Central memory CD8-positive, alpha-beta T cell (primary cell): ENCODE measurements at regions not wholly inside any gene's neighbourhood (a gene's known extent, or its start where the extent isn't known, plus 50 kb on each side); places are given as distances from the start of the nearest gene placed in this dataset.

Source experiments
- ATAC-seq: fragments of 150-1000 bp; cut with Tn5 transposase; replicated peaks from 2 replicates; pipeline ENCODE4 v1.10.0; 2022; ENCODE audit warnings: mild to moderate bottlenecking, moderate FRiP score, moderate number of reproducible peaks; ENCODE audit not compliant: poor library complexity, severe bottlenecking; ENCODE audit errors: extremely low read depth
- DNase-seq, 2 donors: peaks; one replicate each; pipeline ENCODE4 v3.0.0; 2021; ENCODE audit warnings: low spot score in 2 of 2
- H3K27ac Mint-ChIP-seq: one replicate; pipeline ENCODE4 v1.8.0; 2022; ENCODE audit warnings: low read depth, mild to moderate bottlenecking, moderate library complexity, mixed read lengths
- H3K27me3 Mint-ChIP-seq: one replicate; pipeline ENCODE4 v1.8.0; 2022; ENCODE audit warnings: mixed read lengths
- H3K36me3 Mint-ChIP-seq: one replicate; pipeline ENCODE4 v1.8.0; 2022; ENCODE audit warnings: mild to moderate bottlenecking, moderate library complexity, mixed read lengths; ENCODE audit not compliant: insufficient read depth
- H3K4me1 Mint-ChIP-seq: one replicate; pipeline ENCODE4 v1.8.0; 2022; ENCODE audit warnings: mixed read lengths
- H3K4me3 Mint-ChIP-seq: one replicate; pipeline ENCODE4 v1.8.0; 2022; ENCODE audit warnings: mild to moderate bottlenecking, moderate library complexity, mixed read lengths
- H3K9me3 Mint-ChIP-seq: one replicate; pipeline ENCODE4 v1.8.0; 2022; ENCODE audit warnings: mixed read lengths

DNA sequence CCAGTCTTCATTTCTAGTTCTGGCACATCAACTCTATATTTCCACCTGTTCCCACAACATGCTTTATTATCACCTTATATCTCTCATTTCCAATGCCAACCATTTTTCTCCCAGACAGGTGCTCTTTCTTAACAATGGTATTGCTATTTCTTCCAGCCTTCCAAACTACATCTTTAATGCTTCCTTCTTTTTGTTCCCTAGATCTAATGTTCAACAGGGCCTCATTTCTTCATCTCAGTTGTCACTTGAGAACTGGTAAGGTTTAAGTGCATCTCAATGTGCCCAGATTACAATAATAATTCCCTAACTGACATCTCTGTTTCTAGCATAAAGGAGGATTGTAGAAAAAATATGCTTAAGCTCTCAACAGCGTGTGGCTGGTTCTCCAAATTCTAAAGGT, 272.6 kb downstream of the COX7C start:
- peaks cover 20% of the 10 kb centered on the region for H3K27me3 Mint-ChIP-seq
- H3K36me3 Mint-ChIP-seq, result no peaks in the 10 kb centered on the region
- no peak for ATAC-seq
- no peak for DNase-seq
- H3K9me3 Mint-ChIP-seq, result no peaks in the 10 kb centered on the region
- H3K4me3 Mint-ChIP-seq, result no peak overlapping the region
- H3K27ac Mint-ChIP-seq, result no peak overlapping the region
- no peaks in the 10 kb centered on the region for H3K4me1 Mint-ChIP-seq

DNA sequence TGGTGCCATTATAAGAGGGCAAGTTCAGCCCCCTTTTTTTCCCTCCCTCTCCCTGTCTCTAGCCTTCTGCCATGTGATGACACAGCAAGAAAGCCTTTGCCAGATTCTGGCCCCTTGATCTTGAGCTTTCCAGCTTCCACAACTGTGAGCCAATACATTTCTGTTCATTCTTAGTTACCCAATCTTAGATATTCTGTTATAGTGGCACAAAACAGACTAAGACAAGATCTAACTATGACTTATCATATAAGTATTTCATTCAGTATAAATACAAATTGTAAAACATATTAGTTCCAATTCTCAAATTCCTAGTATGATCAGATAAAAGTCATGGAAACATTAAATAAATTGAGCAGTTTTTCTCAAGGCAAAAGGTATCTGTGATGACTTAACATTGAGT, 276.3 kb downstream of the COX7C start:
- H3K36me3 Mint-ChIP-seq, result no peaks in the 10 kb centered on the region
- DNase-seq (no peak), ATAC-seq (no peak)
- H3K4me1 Mint-ChIP-seq, result no peaks in the 10 kb centered on the region
- no peaks in the 10 kb centered on the region for H3K9me3 Mint-ChIP-seq
- peaks cover under 1% of the 10 kb centered on the region for H3K27me3 Mint-ChIP-seq
- H3K4me3 Mint-ChIP-seq, result no peak overlapping the region
- H3K27ac Mint-ChIP-seq, result no peak overlapping the region

DNA sequence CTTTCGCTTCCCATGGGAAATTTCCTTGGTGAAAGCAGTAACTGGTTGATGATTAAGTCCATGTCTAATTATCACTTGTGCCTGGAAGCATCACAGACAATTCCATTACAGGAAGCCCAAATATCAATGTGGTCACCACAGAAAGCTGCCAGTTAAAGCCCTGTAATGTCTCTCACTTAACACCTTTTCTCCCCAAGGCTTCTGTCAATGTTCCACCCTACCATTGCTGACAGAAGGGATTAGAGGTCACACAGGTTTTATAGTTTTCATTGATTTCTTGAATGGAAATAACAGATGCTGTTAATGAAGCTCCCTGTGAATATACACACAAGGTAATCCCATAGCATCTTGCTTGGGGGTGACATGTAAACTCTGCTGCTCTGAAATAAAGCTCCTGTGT, 279.2 kb downstream of the COX7C start:
- Mint-ChIP-seq H3K4me1 (no peaks in the 10 kb centered on the region), H3K27ac (no peak overlapping the region), H3K4me3 (no peak overlapping the region), H3K36me3 (no peaks in the 10 kb centered on the region), H3K9me3 (no peaks in the 10 kb centered on the region), H3K27me3 (peaks cover 14% of the 10 kb centered on the region)
- ATAC-seq (no peak), DNase-seq (no peak)

DNA sequence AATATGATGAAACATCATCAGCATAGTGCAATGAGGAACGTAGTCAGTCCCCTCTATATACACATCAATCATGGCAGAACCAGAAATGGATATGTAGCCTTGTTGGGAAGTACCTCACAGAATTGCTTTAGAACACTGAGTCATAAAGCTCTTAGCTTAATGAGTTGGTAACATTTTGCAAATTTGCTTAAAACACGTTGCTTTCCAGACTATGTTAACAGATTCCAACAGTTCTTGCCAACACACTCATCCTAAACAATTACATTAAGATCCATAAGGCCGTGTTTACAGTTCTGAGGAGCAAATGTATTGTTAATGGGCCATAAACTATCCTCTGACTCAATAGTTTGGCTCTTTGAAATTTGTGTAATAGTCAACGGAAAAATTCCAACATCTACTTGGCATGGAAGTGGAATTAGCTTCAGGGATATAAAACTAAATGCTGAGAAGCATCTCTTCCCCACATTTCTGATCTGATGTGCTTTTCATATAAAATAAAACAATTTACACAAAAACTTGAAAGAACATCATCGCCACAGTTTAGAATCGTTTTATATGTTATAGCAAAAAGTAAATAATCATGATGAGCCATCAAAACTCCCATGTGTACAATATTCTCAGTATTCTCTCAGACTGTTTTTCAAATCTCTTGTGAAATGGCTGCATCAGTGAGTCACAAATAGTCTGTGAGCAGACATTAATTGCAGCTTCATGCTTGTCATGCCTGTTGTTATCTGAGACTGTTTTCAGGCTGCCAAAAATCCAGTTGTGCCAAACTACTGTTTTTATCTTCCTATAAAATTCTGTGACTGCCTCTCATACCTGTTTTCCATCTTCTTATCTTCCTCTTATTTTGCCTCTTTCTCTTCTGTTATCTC, 291.9 kb downstream of the COX7C start:
- Mint-ChIP-seq H3K4me1 (no peaks in the 10 kb centered on the region), H3K27me3 (peaks cover 22% of the 10 kb centered on the region), H3K36me3 (no peaks in the 10 kb centered on the region), H3K4me3 (no peak overlapping the region), H3K27ac (no peak overlapping the region), H3K9me3 (no peaks in the 10 kb centered on the region)
- ATAC-seq (no peak), DNase-seq (no peak)

DNA sequence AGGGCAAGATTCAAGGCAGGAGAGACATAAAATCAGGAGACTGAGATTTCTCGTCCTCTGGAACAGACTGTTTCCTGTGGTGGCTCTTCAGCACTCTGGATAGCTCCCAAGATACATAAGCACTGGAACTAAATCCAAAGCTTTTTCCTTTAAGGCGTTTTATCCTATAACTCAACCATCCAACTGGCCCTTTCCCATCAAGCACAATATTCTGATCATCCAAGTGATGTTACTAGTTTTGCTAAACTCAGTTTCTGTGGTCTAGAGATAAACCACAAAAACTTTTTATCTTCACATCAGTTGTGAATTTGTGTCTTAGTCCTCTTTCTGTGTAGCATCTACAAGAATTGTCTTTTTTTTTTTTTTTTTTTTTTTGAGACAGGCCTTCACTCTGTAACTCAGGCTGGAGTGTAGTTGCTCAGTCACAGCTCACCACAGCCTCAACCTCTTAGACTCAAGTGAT, 299.4 kb downstream of the COX7C start:
- Mint-ChIP-seq H3K4me1 (no peaks in the 10 kb centered on the region), H3K36me3 (peaks cover 3% of the 10 kb centered on the region), H3K4me3 (no peak overlapping the region), H3K27ac (no peak overlapping the region), H3K27me3 (no peaks in the 10 kb centered on the region), H3K9me3 (no peaks in the 10 kb centered on the region)
- DNase-seq, result no peak
- peak; percentile 19 for ATAC-seq

DNA sequence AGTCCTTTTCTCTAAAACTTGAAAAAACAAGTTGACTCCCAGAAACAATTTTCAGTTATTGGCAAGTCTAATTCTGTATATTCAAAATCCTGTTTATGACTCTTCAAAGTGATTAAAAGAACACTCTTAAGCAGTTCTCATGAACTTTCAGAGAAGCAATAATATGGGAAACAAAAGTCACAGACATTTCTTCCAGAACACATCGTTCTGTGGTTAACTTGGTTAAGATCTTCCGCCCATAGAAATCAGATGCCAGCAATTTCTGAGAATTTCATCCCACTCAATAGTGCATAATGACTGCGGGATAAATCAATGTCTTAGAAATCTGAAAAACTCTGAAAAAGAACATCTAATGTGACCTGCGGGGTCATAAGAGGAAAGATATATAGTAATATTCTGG, 300.5 kb downstream of the COX7C start:
- ATAC-seq (no peak), DNase-seq (no peak)
- H3K9me3 Mint-ChIP-seq, result no peaks in the 10 kb centered on the region
- H3K36me3 Mint-ChIP-seq, result peaks cover 3% of the 10 kb centered on the region
- no peak overlapping the region for H3K4me3 Mint-ChIP-seq
- H3K27ac Mint-ChIP-seq, result no peak overlapping the region
- no peaks in the 10 kb centered on the region for H3K4me1 Mint-ChIP-seq
- no peaks in the 10 kb centered on the region for H3K27me3 Mint-ChIP-seq

DNA sequence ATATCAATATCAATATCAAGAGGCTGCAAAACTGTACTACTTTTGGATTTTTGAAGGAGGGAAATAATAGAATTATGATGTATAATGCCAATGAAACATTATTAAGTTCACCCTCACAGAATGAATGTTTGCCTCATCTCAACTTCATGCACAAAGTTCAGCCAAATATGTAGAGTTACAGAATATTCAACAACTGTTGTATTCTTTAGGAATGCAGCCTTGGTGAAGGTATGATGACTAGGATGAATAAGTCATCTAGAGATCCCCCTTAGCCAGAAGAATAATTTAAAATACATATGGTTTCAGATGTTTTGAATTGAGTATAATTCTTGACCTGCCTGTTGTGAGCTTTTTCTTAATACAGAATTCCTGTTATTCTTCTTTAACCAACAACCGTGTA, 308.3 kb downstream of the COX7C start:
- peaks cover 50% of the 10 kb centered on the region for H3K27me3 Mint-ChIP-seq
- H3K4me1 Mint-ChIP-seq, result no peaks in the 10 kb centered on the region
- no peak overlapping the region for H3K27ac Mint-ChIP-seq
- ATAC-seq (no peak), DNase-seq (no peak)
- H3K36me3 Mint-ChIP-seq, result no peaks in the 10 kb centered on the region
- H3K9me3 Mint-ChIP-seq, result no peaks in the 10 kb centered on the region
- H3K4me3 Mint-ChIP-seq, result no peak overlapping the region

DNA sequence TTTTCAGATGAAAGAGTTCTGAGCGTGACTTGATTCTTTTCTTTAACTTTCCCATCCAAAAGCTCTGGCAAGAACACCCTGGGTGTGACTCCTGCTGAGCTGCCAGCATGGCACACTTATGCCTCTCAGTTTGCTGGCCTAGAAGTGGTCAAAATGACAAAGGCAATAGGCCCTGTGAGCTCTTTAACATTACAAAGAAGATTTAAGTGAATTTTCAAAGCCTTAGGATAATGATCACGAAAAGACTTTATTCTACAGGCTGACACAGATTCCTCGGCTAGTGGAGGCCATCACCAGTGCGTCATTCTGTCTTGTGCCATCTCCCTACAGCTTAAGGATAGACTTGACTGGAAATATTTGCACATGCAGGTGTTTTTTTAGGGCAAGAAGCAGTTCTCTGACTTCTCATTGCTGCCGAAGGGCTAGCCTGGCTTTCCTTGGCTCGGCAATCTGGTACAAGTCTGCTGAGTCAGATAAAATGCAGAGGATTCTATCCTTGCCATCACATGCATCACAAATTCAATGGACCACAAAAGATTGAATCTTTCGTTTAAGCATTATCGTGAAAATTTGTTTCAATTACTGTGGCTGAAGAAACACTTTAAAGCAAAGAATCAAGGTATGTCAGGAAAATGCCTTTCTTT, 311.5 kb downstream of the COX7C start:
- ATAC-seq, result no peak
- Mint-ChIP-seq H3K4me1 (no peaks in the 10 kb centered on the region), H3K27me3 (peaks cover 55% of the 10 kb centered on the region), H3K36me3 (no peaks in the 10 kb centered on the region), H3K9me3 (no peaks in the 10 kb centered on the region), H3K4me3 (no peak overlapping the region), H3K27ac (no peak overlapping the region)
- DNase-seq, result no peak

DNA sequence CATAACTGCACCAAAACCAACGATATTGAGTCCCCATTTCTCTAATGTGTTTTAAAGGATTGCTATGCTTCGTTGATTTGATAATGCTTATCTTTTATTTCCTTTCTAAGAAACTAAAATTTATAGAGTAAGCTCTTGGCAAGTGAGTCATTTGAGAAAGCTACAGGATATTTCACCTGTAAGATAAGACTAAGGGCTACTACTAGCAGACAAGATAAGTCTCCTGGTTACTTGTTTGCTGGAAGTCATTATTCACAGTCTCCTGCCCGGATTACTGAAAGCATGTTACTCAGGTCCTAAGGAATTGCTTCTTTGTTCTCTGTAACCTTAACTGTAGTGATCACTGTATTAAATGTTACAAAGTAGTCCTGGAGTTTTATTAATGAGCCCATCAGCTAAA, 315.9 kb upstream of the RASA1 start:
- H3K4me1 Mint-ChIP-seq, result no peaks in the 10 kb centered on the region
- H3K9me3 Mint-ChIP-seq, result no peaks in the 10 kb centered on the region
- DNase-seq, result no peak
- H3K27ac Mint-ChIP-seq, result no peak overlapping the region
- H3K4me3 Mint-ChIP-seq, result no peak overlapping the region
- H3K36me3 Mint-ChIP-seq, result no peaks in the 10 kb centered on the region
- H3K27me3 Mint-ChIP-seq, result peaks cover 29% of the 10 kb centered on the region
- no peak for ATAC-seq

DNA sequence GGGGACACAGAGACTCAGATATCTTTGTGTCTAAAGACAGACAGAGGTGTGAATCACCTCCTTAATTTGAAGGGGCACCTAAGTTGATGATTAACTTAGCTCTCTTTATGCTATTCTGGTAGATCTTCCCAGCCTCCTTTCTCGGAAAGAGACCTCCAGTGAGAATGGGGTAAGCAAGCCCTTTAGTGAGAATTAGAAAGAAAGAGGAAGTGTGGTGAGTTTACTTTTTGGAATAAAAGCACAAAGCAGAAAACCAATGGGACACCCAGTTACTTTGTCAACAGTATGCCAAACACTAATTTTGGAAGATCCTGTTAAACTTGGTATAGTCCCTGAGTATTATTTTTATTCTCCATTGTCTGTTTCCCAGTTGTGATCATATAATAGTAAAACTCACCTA, 302.8 kb upstream of the RASA1 start:
- no peak for ATAC-seq
- H3K36me3 Mint-ChIP-seq, result peaks cover 1% of the 10 kb centered on the region
- H3K9me3 Mint-ChIP-seq, result no peaks in the 10 kb centered on the region
- H3K4me1 Mint-ChIP-seq, result no peaks in the 10 kb centered on the region
- H3K27me3 Mint-ChIP-seq, result no peaks in the 10 kb centered on the region
- no peak overlapping the region for H3K4me3 Mint-ChIP-seq
- H3K27ac Mint-ChIP-seq, result no peak overlapping the region
- no peak for DNase-seq

DNA sequence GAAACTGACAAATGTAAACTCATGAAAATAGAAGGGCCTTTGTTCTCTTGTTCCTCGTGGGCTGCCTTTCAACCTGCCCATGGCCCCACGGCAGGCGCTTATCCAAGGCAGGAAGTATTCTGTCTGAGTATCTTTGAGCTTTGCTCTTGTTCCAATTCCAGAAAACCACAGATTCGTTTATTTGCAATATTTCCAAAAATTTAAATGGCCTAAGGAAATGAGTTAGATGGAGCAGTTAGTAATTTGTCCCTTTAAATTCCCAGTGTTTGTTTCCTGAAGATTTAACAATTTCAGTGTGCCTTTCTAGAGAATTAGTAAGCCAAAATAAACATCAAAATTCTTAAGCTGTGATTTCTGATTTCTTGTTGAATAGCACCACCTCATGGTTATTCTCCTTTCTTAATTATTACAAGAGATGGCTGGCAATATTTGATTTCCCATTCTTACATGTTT, 299.4 kb upstream of the RASA1 start:
- DNase-seq (no peak), ATAC-seq (no peak)
- Mint-ChIP-seq H3K4me3 (no peak overlapping the region), H3K27ac (no peak overlapping the region), H3K27me3 (peaks cover 10% of the 10 kb centered on the region), H3K4me1 (peaks cover 11% of the 10 kb centered on the region), H3K9me3 (no peaks in the 10 kb centered on the region), H3K36me3 (peaks cover 4% of the 10 kb centered on the region)

DNA sequence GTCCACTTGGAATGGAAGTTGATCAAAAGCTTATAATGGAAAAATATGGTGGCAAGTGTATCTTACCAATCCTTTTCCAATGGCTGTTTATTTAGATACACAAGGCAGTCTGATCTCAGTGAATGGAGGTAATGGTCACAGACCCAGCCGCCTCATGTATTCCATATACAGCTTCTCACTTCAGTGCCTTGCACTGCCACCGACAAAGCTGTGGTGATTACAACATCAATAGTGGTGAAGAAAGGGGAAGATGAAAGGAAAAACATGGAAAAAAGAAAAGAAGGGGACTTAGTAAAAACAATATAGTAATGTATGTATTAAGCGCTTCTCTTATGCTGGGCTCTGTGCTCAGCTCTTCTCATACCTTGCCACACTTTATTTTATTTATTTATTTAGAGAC, 297.3 kb upstream of the RASA1 start:
- H3K9me3 Mint-ChIP-seq, result no peaks in the 10 kb centered on the region
- peaks cover 4% of the 10 kb centered on the region for H3K36me3 Mint-ChIP-seq
- no peak overlapping the region for H3K4me3 Mint-ChIP-seq
- peaks cover 11% of the 10 kb centered on the region for H3K27me3 Mint-ChIP-seq
- DNase-seq, result no peak
- no peak overlapping the region for H3K27ac Mint-ChIP-seq
- H3K4me1 Mint-ChIP-seq, result peaks cover 11% of the 10 kb centered on the region
- ATAC-seq, result no peak

DNA sequence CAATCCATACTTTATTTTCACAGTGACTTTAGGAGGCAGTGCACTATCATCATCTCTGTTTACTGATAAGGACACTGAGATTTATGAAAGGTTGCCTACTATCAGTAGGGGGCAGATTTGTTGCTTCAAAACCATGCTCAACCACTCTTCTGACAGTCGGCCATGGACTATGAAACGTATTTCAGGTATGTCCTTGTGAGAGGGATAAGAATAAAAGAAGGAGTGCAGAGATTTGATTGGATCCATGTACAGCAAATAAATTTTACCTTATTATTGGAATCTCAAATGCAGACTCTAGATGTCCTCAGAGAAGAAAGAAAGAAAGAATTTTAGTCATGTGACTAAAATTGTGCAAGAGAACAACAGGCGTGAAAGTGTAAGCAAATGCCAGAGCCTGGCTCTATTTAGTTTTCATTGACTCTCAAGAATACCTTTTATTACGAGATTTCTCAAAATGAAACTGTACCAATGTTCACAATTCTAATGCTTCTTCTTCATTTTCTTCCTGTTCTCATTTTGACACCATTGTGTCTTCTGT, 296.6 kb upstream of the RASA1 start:
- H3K27ac Mint-ChIP-seq, result no peak overlapping the region

More for the DNA sequence above, 296.6 kb upstream of the RASA1 start:
- peaks cover 11% of the 10 kb centered on the region for H3K4me1 Mint-ChIP-seq
- no peak for ATAC-seq
- H3K4me3 Mint-ChIP-seq, result no peak overlapping the region
- peaks cover 4% of the 10 kb centered on the region for H3K36me3 Mint-ChIP-seq
- H3K27me3 Mint-ChIP-seq, result peaks cover 18% of the 10 kb centered on the region
- no peak for DNase-seq
- H3K9me3 Mint-ChIP-seq, result no peaks in the 10 kb centered on the region
